DND-41 (cell line): ENCODE measurements at regions not wholly inside any gene's neighbourhood (a gene's known extent, or its start where the extent isn't known, plus 50 kb on each side); places are given as distances from the start of the nearest gene placed in this dataset.
"Not testable (repeated sequence)": the region's sequence is repeated elsewhere in the genome, so short reads cannot be mapped to it uniquely, and the experiment has no call there.

Source experiments
- ATAC-seq: fragments of 200-7000 bp; cut with Tn5 transposase; 3 replicates; pipeline ENCODE4 v1.9.1; 2021; ENCODE audit warnings: low read depth; ENCODE audit not compliant: insufficient read depth
- DNase-seq: peaks from one replicate; pipeline ENCODE4 v3.0.0-alpha.2; 2020
- H2AFZ ChIP-seq: 2 replicates; pipeline ENCODE4 v1.6.0; 2012; ENCODE audit warnings: low read depth, low read length
- H3K27ac ChIP-seq: 2 replicates; pipeline ENCODE4 v1.5.1; 2012; ENCODE audit warnings: low read length, inconsistent platforms
- H3K27me3 ChIP-seq: fragments of 200-600 bp; sonication (generic); 2 replicates; pipeline ENCODE4 v1.6.0; 2012; ENCODE audit warnings: low read length, mild to moderate bottlenecking, inconsistent platforms; ENCODE audit not compliant: insufficient read depth, poor library complexity
- H3K36me3 ChIP-seq: 2 replicates; pipeline ENCODE4 v1.5.1; 2012; ENCODE audit warnings: low read length, inconsistent platforms; ENCODE audit not compliant: insufficient read depth
- H3K4me1 ChIP-seq: 2 replicates; pipeline ENCODE4 v1.5.1; 2012; ENCODE audit warnings: mild to moderate bottlenecking, low read length; ENCODE audit not compliant: insufficient read depth
- H3K4me2 ChIP-seq: 2 replicates; pipeline ENCODE4 v1.6.0; 2012; ENCODE audit warnings: mild to moderate bottlenecking, moderate library complexity, low read length, inconsistent platforms; ENCODE audit not compliant: insufficient read depth
- H3K4me3 ChIP-seq, 2 experiments: fragments of 200-600 bp in 1 of 2; shearing (Covaris generic) in 1 of 2; 2 replicates each; pipeline ENCODE4 v1.5.1; 2012 to 2016; ENCODE audit warnings: inconsistent platforms in 2 of 2, low read length in 2 of 2, mild to moderate bottlenecking in 2 of 2, low read depth in 1 of 2, moderate library complexity in 1 of 2
- H3K79me2 ChIP-seq: 2 replicates; pipeline ENCODE4 v1.6.0; 2012; ENCODE audit warnings: low read length, inconsistent platforms; ENCODE audit not compliant: insufficient read depth
- H3K9ac ChIP-seq: 2 replicates; pipeline ENCODE4 v1.6.0; 2012; ENCODE audit warnings: low read depth, mild to moderate bottlenecking, inconsistent platforms, low read length, moderate library complexity
- H3K9me3 ChIP-seq: 2 replicates; pipeline ENCODE4 v1.5.1; 2012; ENCODE audit warnings: low read length, moderate library complexity, mild to moderate bottlenecking, inconsistent platforms; ENCODE audit not compliant: insufficient read depth, severe bottlenecking
- H4K20me1 ChIP-seq: 2 replicates; pipeline ENCODE4 v1.6.0; 2012; ENCODE audit warnings: low read length; ENCODE audit not compliant: insufficient read depth
- CTCF ChIP-seq: IDR thresholded peaks from 2 replicates; pipeline ENCODE4 v1.5.1; 2012; ENCODE audit warnings: borderline replicate concordance, low read length, moderate library complexity, mild to moderate bottlenecking; ENCODE audit not compliant: poor library complexity, severe bottlenecking; ENCODE audit errors: extremely low read depth
- EZH2 ChIP-seq: IDR thresholded peaks from 3 replicates; pipeline ENCODE4 v1.6.1; 2012; ENCODE audit warnings: borderline replicate concordance, low read depth, mild to moderate bottlenecking, moderate library complexity, low read length, inconsistent platforms; ENCODE audit not compliant: severe bottlenecking

- Histone ChIP-seq H3K9ac (no peak overlapping the region), H3K36me3 (no peaks in the 10 kb centered on the region), H3K4me3 (no peak overlapping the region), H2AFZ (no peak overlapping the region), H3K27ac (no peak overlapping the region), H3K9me3 (no peaks in the 10 kb centered on the region), H3K4me1 (no peaks in the 10 kb centered on the region), H3K4me2 (no peak overlapping the region), H4K20me1 (no peaks in the 10 kb centered on the region), H3K27me3 (no peaks in the 10 kb centered on the region), H3K79me2 (no peaks in the 10 kb centered on the region)
- ATAC-seq (no peak), DNase-seq (no peak)
- no peak for TF ChIP-seq CTCF
- no peak for TF ChIP-seq EZH2
These were observed 217.3 kb downstream of the RAB11FIP4 start for GRCh38 chr17:31608659-31609254.

GRCh38 chr17:31605761-31606160 is 214.3 kb downstream of the RAB11FIP4 start:
- no peak overlapping the region for H3K4me3 ChIP-seq
- no peak for ATAC-seq
- no peaks in the 10 kb centered on the region for H3K36me3 ChIP-seq
- H3K9me3 ChIP-seq: no peaks in the 10 kb centered on the region
- no peaks in the 10 kb centered on the region for H3K79me2 ChIP-seq
- H3K27me3 ChIP-seq: no peaks in the 10 kb centered on the region
- no peaks in the 10 kb centered on the region for H4K20me1 ChIP-seq
- DNase-seq: no peak
- H2AFZ ChIP-seq: no peak overlapping the region
- H3K27ac ChIP-seq: no peak overlapping the region
- no peak overlapping the region for H3K9ac ChIP-seq
- H3K4me1 ChIP-seq: no peaks in the 10 kb centered on the region
- H3K4me2 ChIP-seq: no peak overlapping the region
- TF ChIP-seq CTCF: no peak
- no peak for TF ChIP-seq EZH2

DNA sequence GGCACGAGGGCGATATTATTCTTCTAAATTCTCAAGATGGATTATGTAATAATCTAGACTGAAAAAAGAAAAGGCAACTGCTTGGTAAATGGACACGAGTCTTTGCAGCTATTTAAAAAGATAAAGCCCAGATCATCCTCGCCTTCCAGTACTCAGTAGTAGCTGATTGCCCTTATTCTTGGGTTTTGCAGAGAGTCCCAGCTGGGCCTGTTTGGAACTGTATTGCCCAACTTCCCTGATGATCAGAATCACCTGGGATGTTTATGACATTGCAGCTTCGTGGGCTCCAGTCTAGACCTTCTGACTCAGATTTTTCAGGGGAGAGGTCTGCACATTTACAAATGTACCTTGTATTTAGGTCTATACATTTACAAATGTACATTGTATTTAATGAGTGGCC is 213.5 kb downstream of the RAB11FIP4 start:
- H3K79me2 ChIP-seq: no peaks in the 10 kb centered on the region
- no peak overlapping the region for H3K4me3 ChIP-seq
- H4K20me1 ChIP-seq: no peaks in the 10 kb centered on the region
- DNase-seq: no peak
- no peak overlapping the region for H3K4me2 ChIP-seq
- no peak overlapping the region for H2AFZ ChIP-seq
- H3K27ac ChIP-seq: no peak overlapping the region
- no peak for ATAC-seq
- no peaks in the 10 kb centered on the region for H3K4me1 ChIP-seq
- no peaks in the 10 kb centered on the region for H3K27me3 ChIP-seq
- H3K9ac ChIP-seq: no peak overlapping the region
- no peaks in the 10 kb centered on the region for H3K9me3 ChIP-seq
- no peak for TF ChIP-seq CTCF
- no peak for TF ChIP-seq EZH2
- no peaks in the 10 kb centered on the region for H3K36me3 ChIP-seq

GRCh38 chr17:31600144-31600543 is 208.7 kb downstream of the RAB11FIP4 start:
- not testable (repeated sequence) for DNase-seq, H3K4me2 ChIP-seq, H3K79me2 ChIP-seq, H2AFZ ChIP-seq, H3K27me3 ChIP-seq, ATAC-seq, H4K20me1 ChIP-seq, H3K9me3 ChIP-seq, H3K9ac ChIP-seq, H3K4me3 ChIP-seq, H3K4me1 ChIP-seq, H3K36me3 ChIP-seq, H3K27ac ChIP-seq
